Ascending aorta (tissue), 2 donors: ENCODE measurements at regions not wholly inside any gene's neighbourhood (a gene's known extent, or its start where the extent isn't known, plus 50 kb on each side); places are given as distances from the start of the nearest gene placed in this dataset.

Source experiments
- DNase-seq, 2 donors: peaks; one replicate each; pipeline ENCODE4 v3.0.0-alpha.2; 2019; ENCODE audit warnings: low spot score in 2 of 2
- H3K27ac ChIP-seq, 2 donors: fragments of 200-600 bp; sonication (generic); one replicate each; pipeline ENCODE4 v1.5.1; 2016 to 2017; ENCODE audit warnings: mild to moderate bottlenecking in 1 of 2
- H3K27me3 ChIP-seq: fragments of 200-600 bp; sonication (generic); one replicate; pipeline ENCODE4 v1.5.1; 2017
- H3K36me3 ChIP-seq, 2 donors: fragments of 200-600 bp; sonication (generic); one replicate each; pipeline ENCODE4 v1.5.1; 2016
- H3K4me1 ChIP-seq, 2 donors: fragments of 200-600 bp; sonication (generic); one replicate each; pipeline ENCODE4 v1.5.1; 2016 to 2017; ENCODE audit warnings: mild to moderate bottlenecking in 1 of 2
- H3K4me3 ChIP-seq, 2 donors: fragments of 200-600 bp; sonication (generic); one replicate each; pipeline ENCODE4 v1.5.1; 2016 to 2017; ENCODE audit warnings: mild to moderate bottlenecking in 1 of 2
- H3K9me3 ChIP-seq, 2 donors: fragments of 200-600 bp; sonication (generic); one replicate each; pipeline ENCODE4 v1.5.1; 2016
- intact Hi-C: fragments of 100-400 bp; cut with DNase I; formaldehyde crosslinking; loops from one replicate; pipeline ENCODE4 v1.15.1; 2023
- TF ChIP-seq, protein P1 (sequence below), 3 experiments: fragments of 200-600 bp in 2 of 3; fragments of 450-650 bp in 1 of 3; sonication (generic) in 2 of 3; IDR thresholded peaks; one replicate each; pipeline ENCODE4 v1.5.1; 2016 to 2019; ENCODE audit warnings: antibody characterized with exemption in 3 of 3, mild to moderate bottlenecking in 1 of 3, moderate library complexity in 1 of 3

- no peak overlapping the region for H3K27ac ChIP-seq
- intact Hi-C loops, result no loop called here
Measured at GRCh38 chr13:40163066-40164000, 503.1 kb downstream of the FOXO1 start.

DNA sequence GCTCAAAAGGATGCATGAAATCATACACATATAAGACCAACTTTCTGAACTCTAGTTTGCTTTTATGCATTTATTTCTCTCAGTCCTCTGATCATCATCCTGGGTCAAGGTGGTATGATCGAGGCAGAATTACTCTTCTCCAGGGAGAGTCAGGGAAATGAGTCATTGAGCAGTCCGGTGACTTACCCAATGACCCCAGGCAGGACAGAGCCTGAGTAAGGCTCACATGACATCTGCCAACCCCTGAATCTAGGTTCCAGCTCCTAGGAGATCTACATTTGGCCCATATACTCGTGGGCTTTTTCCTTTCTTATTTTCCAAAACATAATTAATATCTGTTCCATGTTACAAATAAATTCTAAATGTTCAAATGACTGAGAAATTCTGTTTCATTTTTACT lies 502.3 kb downstream of the FOXO1 start:
- Histone ChIP-seq H3K4me3 (no peak overlapping the region), H3K36me3 (no peaks in the 10 kb centered on the region), H3K9me3 (no peaks in the 10 kb centered on the region), H3K4me1 (no peaks in the 10 kb centered on the region), H3K27ac (no peak overlapping the region), H3K27me3 (no peaks in the 10 kb centered on the region)
- DNase-seq, result peak in 1 of 2 donors; percentile 55
- TF ChIP-seq, protein P1, sequence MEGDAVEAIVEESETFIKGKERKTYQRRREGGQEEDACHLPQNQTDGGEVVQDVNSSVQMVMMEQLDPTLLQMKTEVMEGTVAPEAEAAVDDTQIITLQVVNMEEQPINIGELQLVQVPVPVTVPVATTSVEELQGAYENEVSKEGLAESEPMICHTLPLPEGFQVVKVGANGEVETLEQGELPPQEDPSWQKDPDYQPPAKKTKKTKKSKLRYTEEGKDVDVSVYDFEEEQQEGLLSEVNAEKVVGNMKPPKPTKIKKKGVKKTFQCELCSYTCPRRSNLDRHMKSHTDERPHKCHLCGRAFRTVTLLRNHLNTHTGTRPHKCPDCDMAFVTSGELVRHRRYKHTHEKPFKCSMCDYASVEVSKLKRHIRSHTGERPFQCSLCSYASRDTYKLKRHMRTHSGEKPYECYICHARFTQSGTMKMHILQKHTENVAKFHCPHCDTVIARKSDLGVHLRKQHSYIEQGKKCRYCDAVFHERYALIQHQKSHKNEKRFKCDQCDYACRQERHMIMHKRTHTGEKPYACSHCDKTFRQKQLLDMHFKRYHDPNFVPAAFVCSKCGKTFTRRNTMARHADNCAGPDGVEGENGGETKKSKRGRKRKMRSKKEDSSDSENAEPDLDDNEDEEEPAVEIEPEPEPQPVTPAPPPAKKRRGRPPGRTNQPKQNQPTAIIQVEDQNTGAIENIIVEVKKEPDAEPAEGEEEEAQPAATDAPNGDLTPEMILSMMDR (IDR thresholded peaks at IDR 0.05), result no peak
- intact Hi-C loops, result no loop called here

More at GRCh38 chr13:40163066-40164000, 503.1 kb downstream of the FOXO1 start:
- Histone ChIP-seq H3K9me3 (no peaks in the 10 kb centered on the region), H3K4me1 (no peaks in the 10 kb centered on the region), H3K4me3 (no peak overlapping the region), H3K36me3 (no peaks in the 10 kb centered on the region), H3K27me3 (no peaks in the 10 kb centered on the region)
- DNase-seq, result peak in 1 of 2 donors; percentile 50
- TF ChIP-seq, protein P1 (IDR thresholded peaks at IDR 0.05), result no peak

DNA sequence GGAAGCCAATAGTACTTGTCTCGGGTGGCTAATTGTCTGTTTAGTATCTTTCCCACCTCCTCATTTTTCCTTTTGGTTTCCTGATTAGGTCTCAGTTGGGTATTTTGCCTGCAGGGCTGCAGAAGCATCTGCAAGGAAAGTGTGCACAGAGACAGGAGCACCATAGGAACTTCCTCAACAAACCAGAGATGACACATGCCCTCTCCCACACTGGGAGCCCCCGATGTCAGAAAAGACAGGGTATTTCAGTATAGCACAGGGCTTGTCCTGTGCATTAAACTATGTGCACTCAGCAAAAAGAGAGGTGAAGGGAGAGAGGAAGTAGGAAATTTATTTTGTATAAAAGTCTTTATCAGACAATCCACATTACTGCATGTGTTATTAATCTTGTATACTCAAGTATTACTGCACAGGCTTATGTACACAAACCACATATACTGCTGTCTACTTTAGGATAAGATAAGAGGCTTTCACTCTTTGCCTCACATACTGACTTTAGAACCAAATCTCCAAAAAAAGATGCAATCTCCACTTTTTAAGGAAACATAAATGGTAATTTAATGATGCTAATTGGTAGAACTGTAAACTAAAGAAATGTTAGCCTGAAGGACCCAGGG lies 501.0 kb downstream of the FOXO1 start:
- TF ChIP-seq, protein P1 (IDR thresholded peaks at IDR 0.05), result no peak
- no peak for DNase-seq
- H3K27me3 ChIP-seq, result no peaks in the 10 kb centered on the region
- intact Hi-C loops, result no loop called here
- H3K4me3 ChIP-seq, result no peak overlapping the region
- H3K36me3 ChIP-seq, result no peaks in the 10 kb centered on the region
- H3K27ac ChIP-seq, result no peak overlapping the region
- no peaks in the 10 kb centered on the region for H3K9me3 ChIP-seq
- H3K4me1 ChIP-seq, result no peaks in the 10 kb centered on the region

DNA sequence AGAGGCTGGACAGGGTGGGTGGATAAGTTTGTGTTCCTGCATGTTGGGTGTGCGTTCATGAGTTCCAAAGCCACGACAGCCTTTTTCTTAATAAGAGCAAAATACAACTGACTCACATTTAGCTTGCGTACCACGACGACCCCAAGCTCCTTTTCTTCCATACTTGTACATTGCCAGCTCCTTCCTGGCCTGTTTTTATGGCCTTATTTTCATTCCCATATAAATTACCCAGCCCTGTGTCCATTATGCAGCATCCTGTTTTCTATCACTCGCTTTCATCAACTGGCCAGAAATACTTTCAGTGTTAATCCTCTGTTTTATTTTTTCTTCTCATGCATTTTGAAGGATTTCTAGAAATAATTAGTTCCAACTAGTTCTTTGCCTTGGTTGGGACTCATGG lies 499.1 kb downstream of the FOXO1 start:
- Histone ChIP-seq H3K36me3 (no peaks in the 10 kb centered on the region), H3K4me3 (no peak overlapping the region), H3K27ac (no peak overlapping the region), H3K4me1 (no peaks in the 10 kb centered on the region), H3K9me3 (no peaks in the 10 kb centered on the region), H3K27me3 (no peaks in the 10 kb centered on the region)
- TF ChIP-seq, protein P1 (IDR thresholded peaks at IDR 0.05), result no peak
- intact Hi-C loops, result no loop called here
- DNase-seq, result no peak

- DNase-seq, result no peak
- Histone ChIP-seq H3K36me3 (no peaks in the 10 kb centered on the region), H3K9me3 (no peaks in the 10 kb centered on the region), H3K27me3 (no peaks in the 10 kb centered on the region), H3K4me3 (no peak overlapping the region), H3K27ac (no peak overlapping the region), H3K4me1 (no peaks in the 10 kb centered on the region)
- TF ChIP-seq, protein P1 (IDR thresholded peaks at IDR 0.05), result no peak
- intact Hi-C loops, result no loop called here
Measured at GRCh38 chr13:40168425-40169166, 497.8 kb downstream of the FOXO1 start.
